Heart right ventricle (tissue), 16 donors: ENCODE measurements at regions not wholly inside any gene's neighbourhood (a gene's known extent, or its start where the extent isn't known, plus 50 kb on each side); places are given as distances from the start of the nearest gene placed in this dataset.

Source experiments
- ATAC-seq, 8 donors: fragments of 200-7000 bp; cut with Tn5 transposase; one replicate each; pipeline ENCODE4 v1.9.1; 2020; ENCODE audit warnings: mild to moderate bottlenecking in 8 of 8, moderate library complexity in 8 of 8, moderate number of reproducible peaks in 1 of 8
- DNase-seq, 2 donors: peaks; one replicate each; pipeline ENCODE4 v3.0.0-alpha.2; 2020
- H3K27ac ChIP-seq, 10 donors: fragments of 200-600 bp; sonication (generic) in 2 of 10; one replicate each; pipeline versions ENCODE4 v1.5.0 to v1.8.0; 2020 to 2022; ENCODE audit warnings: mild to moderate bottlenecking in 3 of 10
- H3K27me3 ChIP-seq, 7 donors: fragments of 200-600 bp; one replicate each; pipeline ENCODE4 v1.8.0; 2021 to 2022; ENCODE audit warnings: mild to moderate bottlenecking in 2 of 7
- H3K36me3 ChIP-seq, 9 donors: fragments of 200-600 bp; sonication (generic) in 1 of 9; one replicate each; pipeline versions ENCODE4 v1.5.0 to v1.8.0; 2020 to 2022; ENCODE audit warnings: mild to moderate bottlenecking in 2 of 9
- H3K4me1 ChIP-seq, 9 donors: fragments of 200-600 bp; sonication (generic) in 1 of 9; one replicate each; pipeline versions ENCODE4 v1.5.0 to v1.8.0; 2020 to 2022; ENCODE audit warnings: mild to moderate bottlenecking in 4 of 9
- H3K4me3 ChIP-seq, 10 donors: fragments of 200-600 bp; sonication (generic) in 2 of 10; one replicate each; pipeline versions ENCODE4 v1.5.0 to v1.8.0; 2020 to 2022; ENCODE audit warnings: mild to moderate bottlenecking in 7 of 10, moderate library complexity in 2 of 10
- H3K9me3 ChIP-seq, 11 donors: fragments of 200-600 bp in 10 of 11; sonication (generic) in 2 of 11; one replicate each; pipeline versions ENCODE4 v1.5.0 to v1.8.0; 2013 to 2022; ENCODE audit warnings: mild to moderate bottlenecking in 2 of 11, control low read depth in 1 of 11, moderate library complexity in 1 of 11
- WGBS, 2 donors: extraction: QIAGEN DNeasy Blood & Tissue Kit; methylation state at CpG; one replicate each; pipeline ENCODE4 v1.1.7; 2013; ENCODE audit warnings: inconsistent platforms in 1 of 2; 5-methylcytosine and 5-hydroxymethylcytosine counted together
- intact Hi-C, 10 donors: fragments of 100-400 bp; cut with DNase I; formaldehyde crosslinking; loops; one replicate each; pipeline versions ENCODE4 v1.11.1 to v1.14.2; 2022
- TF ChIP-seq, protein P1 (sequence below), 9 donors: fragments of 200-600 bp; sonication (generic) in 2 of 9; IDR thresholded peaks; one replicate each; pipeline versions ENCODE4 v1.5.0 to v1.8.0; 2021 to 2022; ENCODE audit warnings: antibody characterized with exemption in 9 of 9, mild to moderate bottlenecking in 5 of 9, moderate library complexity in 1 of 9
- donor health status: Arrhythmogenic right ventricular cardiomyopathy.
- donor health status: ischemic (EF 13 %, LVEDD 7.1; RV severe dilation, severe dysfunction).
- donor health status: healthy with polysubstance abuse.
- donor health status: DM: no; HTN: yes; CAD: no.
- donor health status: DM: no; HTN: no; CAD: no.
- donor health status: ischemic (EF 25% LVEDD 6.9; RV normal size, moderate dysfunction).
- donor health status: ischemic (EF 25% LVEDD 5.7; RV mildly dilated, moderate dysfunction).
- donor health status: healthy.
- donor health status: DM: yes; HTN: yes; CAD: no.
- donor health status: Ischemic cardiomyopathy.
- donor health status: ischemic (EF 35%, LVEDD 5.7; RV mildly dilated, moderate dysfunction).
- donor health status: nonischemic (EF 11% LVEDD 7.7; RV severe dilation, severe dysfunction).
- donor health status: DM: yes; HTN: yes; CAD: no.
- donor health status: PGD.
- donor health status: ischemic (EF 29% LVEDD 5.4; RV normal size, mild dysfunction).
- donor health status: nonischemic (EF 23%, LVEDD 6.1; RV moderate dilation, normal function).

DNA sequence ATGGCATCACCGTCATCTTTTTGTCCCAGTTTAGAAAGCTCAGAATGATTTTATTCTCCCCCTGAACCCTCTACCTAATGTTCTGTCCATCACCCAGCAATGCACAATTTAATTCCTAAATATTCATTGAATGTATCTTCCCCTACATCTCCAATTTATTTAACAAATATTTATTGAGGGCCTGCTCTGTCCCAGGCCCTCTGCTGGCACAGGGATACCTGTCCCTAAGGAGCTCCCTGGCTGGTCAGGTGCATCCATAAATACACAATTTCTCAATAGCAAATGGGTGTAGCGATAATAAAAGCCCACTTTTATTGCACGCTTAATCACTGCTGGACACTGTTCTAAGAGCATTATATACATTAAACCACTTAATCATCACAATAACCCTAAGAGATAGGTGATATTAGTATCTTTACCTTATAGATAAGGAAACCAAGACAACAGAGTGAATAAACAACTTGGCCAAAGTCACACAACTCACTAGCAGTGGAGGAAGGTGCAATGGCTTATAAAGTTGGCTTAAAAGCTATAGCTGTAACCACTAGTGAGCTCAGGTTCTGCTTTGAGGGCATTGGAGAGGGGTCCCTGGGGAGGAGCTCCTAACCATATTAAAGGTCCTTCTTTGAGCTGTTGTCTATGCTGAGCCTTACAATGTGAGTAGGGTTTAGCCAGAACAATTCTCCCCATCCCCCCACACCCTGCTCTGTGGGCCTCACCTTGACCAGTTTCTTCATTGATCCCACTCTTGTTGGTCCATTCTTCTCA lies 126.3 kb upstream of the JUN start:
- DNase-seq = no peak
- TF ChIP-seq, protein P1, sequence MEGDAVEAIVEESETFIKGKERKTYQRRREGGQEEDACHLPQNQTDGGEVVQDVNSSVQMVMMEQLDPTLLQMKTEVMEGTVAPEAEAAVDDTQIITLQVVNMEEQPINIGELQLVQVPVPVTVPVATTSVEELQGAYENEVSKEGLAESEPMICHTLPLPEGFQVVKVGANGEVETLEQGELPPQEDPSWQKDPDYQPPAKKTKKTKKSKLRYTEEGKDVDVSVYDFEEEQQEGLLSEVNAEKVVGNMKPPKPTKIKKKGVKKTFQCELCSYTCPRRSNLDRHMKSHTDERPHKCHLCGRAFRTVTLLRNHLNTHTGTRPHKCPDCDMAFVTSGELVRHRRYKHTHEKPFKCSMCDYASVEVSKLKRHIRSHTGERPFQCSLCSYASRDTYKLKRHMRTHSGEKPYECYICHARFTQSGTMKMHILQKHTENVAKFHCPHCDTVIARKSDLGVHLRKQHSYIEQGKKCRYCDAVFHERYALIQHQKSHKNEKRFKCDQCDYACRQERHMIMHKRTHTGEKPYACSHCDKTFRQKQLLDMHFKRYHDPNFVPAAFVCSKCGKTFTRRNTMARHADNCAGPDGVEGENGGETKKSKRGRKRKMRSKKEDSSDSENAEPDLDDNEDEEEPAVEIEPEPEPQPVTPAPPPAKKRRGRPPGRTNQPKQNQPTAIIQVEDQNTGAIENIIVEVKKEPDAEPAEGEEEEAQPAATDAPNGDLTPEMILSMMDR (IDR thresholded peaks at IDR 0.05) = no peak
- no peaks in the 10 kb centered on the region for H3K27me3 ChIP-seq
- intact Hi-C loops = loop anchor here in 8 of 10 donors (10.0 kb wide), 6 partner anchors 95 to 845 kb away; partner anchors contain the start of gene FGGY (in 3 of the 8)
- H3K27ac ChIP-seq = no peak overlapping the region
- WGBS, 2 donors = 96 to 97% methylated on average over 3 of the region's 3 CpGs
- no peak overlapping the region for H3K4me3 ChIP-seq
- ATAC-seq = no peak
- peaks cover 0 to 17% (median 0%) of the 10 kb centered on the region in 9 donors for H3K4me1 ChIP-seq
- H3K36me3 ChIP-seq = no peaks in the 10 kb centered on the region
- H3K9me3 ChIP-seq = peaks cover 0 to 9% (median 3%) of the 10 kb centered on the region in 11 donors

DNA sequence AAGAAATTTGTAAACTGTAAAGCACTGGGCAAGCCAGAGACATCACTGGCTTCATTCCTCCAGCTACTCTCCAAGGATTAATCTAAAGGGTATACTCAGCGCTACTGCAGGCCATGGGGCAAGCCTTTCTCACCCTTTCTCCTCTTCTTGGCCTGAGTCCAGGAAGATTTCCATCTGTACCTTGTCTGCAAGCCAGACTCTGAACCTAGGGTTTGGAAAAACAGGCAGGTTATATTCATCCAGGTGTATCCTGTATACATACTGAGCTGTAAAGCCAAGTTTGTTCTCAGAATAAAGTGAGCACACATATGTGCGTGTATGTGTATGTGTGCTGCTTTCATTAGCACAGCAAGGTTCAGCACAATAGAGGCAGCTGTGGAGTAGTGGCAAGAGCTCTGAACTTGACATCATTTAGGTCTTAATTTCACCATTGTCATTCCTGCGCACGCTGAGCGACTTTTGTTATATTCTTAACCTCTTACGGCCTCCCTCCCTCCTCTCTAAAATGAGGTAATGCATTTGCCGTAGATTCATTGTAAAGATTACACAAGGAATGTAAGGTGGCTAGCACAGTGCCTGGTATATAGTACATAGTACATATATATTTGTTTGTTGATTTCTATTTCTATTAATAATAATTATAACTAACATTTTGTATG lies 128.1 kb upstream of the JUN start:
- WGBS, 2 donors = 85 to 90% methylated on average over 7 of the region's 7 CpGs
- intact Hi-C loops = no loop called here
- no peaks in the 10 kb centered on the region for H3K27me3 ChIP-seq
- peaks cover 0 to 20% (median 5%) of the 10 kb centered on the region in 11 donors for H3K9me3 ChIP-seq
- H3K27ac ChIP-seq = no peak overlapping the region
- H3K4me3 ChIP-seq = no peak overlapping the region
- no peak for DNase-seq
- TF ChIP-seq, protein P1 (IDR thresholded peaks at IDR 0.05) = no peak
- H3K4me1 ChIP-seq = peaks cover 0 to 17% (median 0%) of the 10 kb centered on the region in 9 donors
- no peak for ATAC-seq
- H3K36me3 ChIP-seq = no peaks in the 10 kb centered on the region

DNA sequence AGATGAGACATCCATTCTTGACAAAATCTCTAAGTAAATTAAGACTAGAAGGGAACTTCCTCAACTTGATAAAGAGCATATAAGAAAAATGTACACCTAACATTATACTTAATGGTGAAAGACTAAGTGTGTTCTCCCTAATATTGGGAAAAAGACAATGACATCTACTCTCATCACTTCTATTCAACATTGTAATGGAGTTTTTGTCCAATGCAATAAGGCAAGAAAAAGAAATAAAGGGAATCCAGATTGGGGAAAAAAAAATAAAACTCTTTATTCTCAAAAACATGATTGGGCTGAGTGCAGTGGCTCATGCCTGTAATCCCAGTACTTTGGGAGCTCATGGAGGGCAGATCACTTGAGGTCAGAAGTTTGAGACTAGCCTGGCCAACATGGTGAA lies 131.1 kb upstream of the JUN start:
- Histone ChIP-seq H3K9me3 (peaks cover 0 to 20% (median 5%) of the 10 kb centered on the region in 11 donors), H3K36me3 (no peaks in the 10 kb centered on the region), H3K27ac (no peak overlapping the region), H3K4me3 (no peak overlapping the region), H3K27me3 (no peaks in the 10 kb centered on the region), H3K4me1 (peaks cover 0 to 5% (median 0%) of the 10 kb centered on the region in 9 donors)
- ATAC-seq (no peak), DNase-seq (no peak)
- TF ChIP-seq, protein P1 (IDR thresholded peaks at IDR 0.05) = no peak
- intact Hi-C loops = no loop called here

DNA sequence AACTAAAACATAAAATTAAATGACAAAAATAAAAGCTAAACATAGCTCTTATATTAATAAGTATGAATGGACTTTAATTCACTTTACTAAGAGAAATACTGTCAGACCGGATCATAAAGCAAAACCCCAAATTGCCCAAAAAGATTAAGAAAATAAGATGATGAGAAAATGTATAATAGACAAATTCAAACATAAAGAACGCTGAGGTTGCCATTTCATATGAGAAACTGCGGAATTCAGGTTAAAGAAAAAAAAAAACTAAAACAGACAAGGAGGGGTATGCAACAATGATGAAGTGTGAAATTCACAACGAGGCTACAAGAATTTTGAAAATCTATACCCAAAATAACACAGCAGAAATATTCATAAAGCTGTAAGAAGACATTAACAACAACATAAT lies 133.6 kb upstream of the JUN start:
- Histone ChIP-seq H3K4me3 (no peak overlapping the region), H3K36me3 (no peaks in the 10 kb centered on the region), H3K27ac (no peak overlapping the region), H3K27me3 (no peaks in the 10 kb centered on the region), H3K9me3 (peaks cover 0 to 20% (median 5%) of the 10 kb centered on the region in 11 donors), H3K4me1 (peaks cover under 1 to 19% (median 6%) of the 10 kb centered on the region in 9 donors)
- intact Hi-C loops = no loop called here
- TF ChIP-seq, protein P1 (IDR thresholded peaks at IDR 0.05) = no peak
- ATAC-seq = no peak
- DNase-seq = no peak
- WGBS, 2 donors = 90 to 93% methylated on average over 4 of the region's 4 CpGs
